SK-N-SH (cell line): ENCODE measurements at regions not wholly inside any gene's neighbourhood (a gene's known extent, or its start where the extent isn't known, plus 50 kb on each side); places are given as distances from the start of the nearest gene placed in this dataset.

Experiments
- EP300 ChIP-seq, 2 experiments: IDR thresholded peaks; 2 replicates each; pipeline versions ENCODE4 v1.4.0 to v1.6.1; 2012; ENCODE audit warnings: borderline replicate concordance in 1 of 2, low read depth in 1 of 2, low read length in 1 of 2
- EZH2phosphoT487 ChIP-seq: fragments of 200-600 bp; sonication (generic); IDR thresholded peaks from 2 replicates; pipeline ENCODE4 v1.6.1; 2017; ENCODE audit warnings: low read depth, mixed run types, mild to moderate bottlenecking, antibody characterized with exemption, moderate library complexity, borderline replicate concordance
- NRF1 ChIP-seq: IDR thresholded peaks from 2 replicates; pipeline ENCODE4 v1.6.1; 2012; ENCODE audit warnings: low read depth, mild to moderate bottlenecking, low read length
- RAD21 ChIP-seq: IDR thresholded peaks from 2 replicates; pipeline ENCODE4 v1.6.1; 2012; ENCODE audit warnings: mild to moderate bottlenecking, low read length
- TCF12 ChIP-seq: IDR thresholded peaks from 2 replicates; pipeline ENCODE4 v1.4.0; 2012
- YY1 ChIP-seq: IDR thresholded peaks from 2 replicates; pipeline ENCODE4 v1.4.0; 2012; ENCODE audit warnings: low read depth, mild to moderate bottlenecking
- TF ChIP-seq, protein P1 (sequence below): fragments of 200-600 bp; sonication (generic); IDR thresholded peaks from 2 replicates; pipeline ENCODE4 v1.6.1; 2017; ENCODE audit warnings: antibody characterized with exemption, mild to moderate bottlenecking, moderate library complexity
- TF ChIP-seq, protein P2 (sequence below): IDR thresholded peaks from 2 replicates; pipeline ENCODE4 v1.4.0; 2012; ENCODE audit warnings: low read depth, borderline replicate concordance
- TF ChIP-seq, protein P3 (sequence below): IDR thresholded peaks from 2 replicates; pipeline ENCODE4 v1.6.1; 2012; ENCODE audit warnings: mild to moderate bottlenecking, low read depth, low read length, moderate library complexity
- TF ChIP-seq, protein P4 (sequence below): fragments of 150-350 bp; IDR thresholded peaks from 2 replicates; pipeline ENCODE4 v1.6.1; 2016; ENCODE audit warnings: mild to moderate bottlenecking, low read depth, low read length
- TF ChIP-seq, protein P5 (sequence below): IDR thresholded peaks from 2 replicates; pipeline ENCODE4 v1.4.0; 2012; ENCODE audit warnings: low read depth
- TF ChIP-seq, protein P6 (sequence below): IDR thresholded peaks from 2 replicates; pipeline ENCODE4; 2012

DNA sequence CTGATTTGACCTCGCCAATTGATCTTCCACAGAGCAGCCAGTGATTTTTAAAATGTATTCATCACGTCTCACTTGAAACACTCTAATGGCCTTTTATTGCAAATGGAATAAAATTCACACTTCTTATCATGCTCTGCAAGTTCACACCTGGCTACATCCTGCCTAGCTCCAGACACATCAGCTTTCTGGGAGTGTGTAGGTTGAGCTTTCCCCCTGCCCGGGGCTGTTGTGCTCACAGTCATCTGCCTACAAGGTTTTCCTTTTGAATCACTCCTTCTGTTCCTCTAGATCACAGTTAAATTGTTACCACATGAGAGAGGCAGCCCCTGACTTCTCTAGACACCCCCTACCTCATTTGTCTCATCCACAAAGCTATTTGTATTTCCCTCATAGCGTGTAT is 674.5 kb downstream of the PRELID2 start:
- TF ChIP-seq, protein P1, sequence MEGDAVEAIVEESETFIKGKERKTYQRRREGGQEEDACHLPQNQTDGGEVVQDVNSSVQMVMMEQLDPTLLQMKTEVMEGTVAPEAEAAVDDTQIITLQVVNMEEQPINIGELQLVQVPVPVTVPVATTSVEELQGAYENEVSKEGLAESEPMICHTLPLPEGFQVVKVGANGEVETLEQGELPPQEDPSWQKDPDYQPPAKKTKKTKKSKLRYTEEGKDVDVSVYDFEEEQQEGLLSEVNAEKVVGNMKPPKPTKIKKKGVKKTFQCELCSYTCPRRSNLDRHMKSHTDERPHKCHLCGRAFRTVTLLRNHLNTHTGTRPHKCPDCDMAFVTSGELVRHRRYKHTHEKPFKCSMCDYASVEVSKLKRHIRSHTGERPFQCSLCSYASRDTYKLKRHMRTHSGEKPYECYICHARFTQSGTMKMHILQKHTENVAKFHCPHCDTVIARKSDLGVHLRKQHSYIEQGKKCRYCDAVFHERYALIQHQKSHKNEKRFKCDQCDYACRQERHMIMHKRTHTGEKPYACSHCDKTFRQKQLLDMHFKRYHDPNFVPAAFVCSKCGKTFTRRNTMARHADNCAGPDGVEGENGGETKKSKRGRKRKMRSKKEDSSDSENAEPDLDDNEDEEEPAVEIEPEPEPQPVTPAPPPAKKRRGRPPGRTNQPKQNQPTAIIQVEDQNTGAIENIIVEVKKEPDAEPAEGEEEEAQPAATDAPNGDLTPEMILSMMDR, result no peak
- TF ChIP-seq TCF12 (no peak), YY1 (no peak), RAD21 (no peak), EZH2phosphoT487 (no peak), NRF1 (no peak), EP300 (IDR thresholded peaks at IDR 0.05; ENCODE audit: borderline replicate concordance in 1 of 2, low read depth in 1 of 2, low read length in 1 of 2) (no peak)
- TF ChIP-seq, protein P2, sequence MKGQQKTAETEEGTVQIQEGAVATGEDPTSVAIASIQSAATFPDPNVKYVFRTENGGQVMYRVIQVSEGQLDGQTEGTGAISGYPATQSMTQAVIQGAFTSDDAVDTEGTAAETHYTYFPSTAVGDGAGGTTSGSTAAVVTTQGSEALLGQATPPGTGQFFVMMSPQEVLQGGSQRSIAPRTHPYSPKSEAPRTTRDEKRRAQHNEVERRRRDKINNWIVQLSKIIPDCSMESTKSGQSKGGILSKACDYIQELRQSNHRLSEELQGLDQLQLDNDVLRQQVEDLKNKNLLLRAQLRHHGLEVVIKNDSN, result no peak
- TF ChIP-seq, protein P3, sequence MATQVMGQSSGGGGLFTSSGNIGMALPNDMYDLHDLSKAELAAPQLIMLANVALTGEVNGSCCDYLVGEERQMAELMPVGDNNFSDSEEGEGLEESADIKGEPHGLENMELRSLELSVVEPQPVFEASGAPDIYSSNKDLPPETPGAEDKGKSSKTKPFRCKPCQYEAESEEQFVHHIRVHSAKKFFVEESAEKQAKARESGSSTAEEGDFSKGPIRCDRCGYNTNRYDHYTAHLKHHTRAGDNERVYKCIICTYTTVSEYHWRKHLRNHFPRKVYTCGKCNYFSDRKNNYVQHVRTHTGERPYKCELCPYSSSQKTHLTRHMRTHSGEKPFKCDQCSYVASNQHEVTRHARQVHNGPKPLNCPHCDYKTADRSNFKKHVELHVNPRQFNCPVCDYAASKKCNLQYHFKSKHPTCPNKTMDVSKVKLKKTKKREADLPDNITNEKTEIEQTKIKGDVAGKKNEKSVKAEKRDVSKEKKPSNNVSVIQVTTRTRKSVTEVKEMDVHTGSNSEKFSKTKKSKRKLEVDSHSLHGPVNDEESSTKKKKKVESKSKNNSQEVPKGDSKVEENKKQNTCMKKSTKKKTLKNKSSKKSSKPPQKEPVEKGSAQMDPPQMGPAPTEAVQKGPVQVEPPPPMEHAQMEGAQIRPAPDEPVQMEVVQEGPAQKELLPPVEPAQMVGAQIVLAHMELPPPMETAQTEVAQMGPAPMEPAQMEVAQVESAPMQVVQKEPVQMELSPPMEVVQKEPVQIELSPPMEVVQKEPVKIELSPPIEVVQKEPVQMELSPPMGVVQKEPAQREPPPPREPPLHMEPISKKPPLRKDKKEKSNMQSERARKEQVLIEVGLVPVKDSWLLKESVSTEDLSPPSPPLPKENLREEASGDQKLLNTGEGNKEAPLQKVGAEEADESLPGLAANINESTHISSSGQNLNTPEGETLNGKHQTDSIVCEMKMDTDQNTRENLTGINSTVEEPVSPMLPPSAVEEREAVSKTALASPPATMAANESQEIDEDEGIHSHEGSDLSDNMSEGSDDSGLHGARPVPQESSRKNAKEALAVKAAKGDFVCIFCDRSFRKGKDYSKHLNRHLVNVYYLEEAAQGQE, result no peak
- TF ChIP-seq, protein P4, sequence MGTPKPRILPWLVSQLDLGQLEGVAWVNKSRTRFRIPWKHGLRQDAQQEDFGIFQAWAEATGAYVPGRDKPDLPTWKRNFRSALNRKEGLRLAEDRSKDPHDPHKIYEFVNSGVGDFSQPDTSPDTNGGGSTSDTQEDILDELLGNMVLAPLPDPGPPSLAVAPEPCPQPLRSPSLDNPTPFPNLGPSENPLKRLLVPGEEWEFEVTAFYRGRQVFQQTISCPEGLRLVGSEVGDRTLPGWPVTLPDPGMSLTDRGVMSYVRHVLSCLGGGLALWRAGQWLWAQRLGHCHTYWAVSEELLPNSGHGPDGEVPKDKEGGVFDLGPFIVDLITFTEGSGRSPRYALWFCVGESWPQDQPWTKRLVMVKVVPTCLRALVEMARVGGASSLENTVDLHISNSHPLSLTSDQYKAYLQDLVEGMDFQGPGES, result no peak
- TF ChIP-seq, protein P5, sequence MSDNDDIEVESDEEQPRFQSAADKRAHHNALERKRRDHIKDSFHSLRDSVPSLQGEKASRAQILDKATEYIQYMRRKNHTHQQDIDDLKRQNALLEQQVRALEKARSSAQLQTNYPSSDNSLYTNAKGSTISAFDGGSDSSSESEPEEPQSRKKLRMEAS, result no peak
- TF ChIP-seq, protein P6, sequence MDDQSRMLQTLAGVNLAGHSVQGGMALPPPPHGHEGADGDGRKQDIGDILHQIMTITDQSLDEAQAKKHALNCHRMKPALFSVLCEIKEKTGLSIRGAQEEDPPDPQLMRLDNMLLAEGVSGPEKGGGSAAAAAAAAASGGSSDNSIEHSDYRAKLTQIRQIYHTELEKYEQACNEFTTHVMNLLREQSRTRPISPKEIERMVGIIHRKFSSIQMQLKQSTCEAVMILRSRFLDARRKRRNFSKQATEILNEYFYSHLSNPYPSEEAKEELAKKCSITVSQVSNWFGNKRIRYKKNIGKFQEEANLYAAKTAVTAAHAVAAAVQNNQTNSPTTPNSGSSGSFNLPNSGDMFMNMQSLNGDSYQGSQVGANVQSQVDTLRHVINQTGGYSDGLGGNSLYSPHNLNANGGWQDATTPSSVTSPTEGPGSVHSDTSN, result no peak
